Osteoblast (primary cell): ENCODE measurements at regions not wholly inside any gene's neighbourhood (a gene's known extent, or its start where the extent isn't known, plus 50 kb on each side); places are given as distances from the start of the nearest gene placed in this dataset.

ENCODE experiments used
- DNase-seq: peaks from one replicate; pipeline ENCODE4 v3.0.0; 2011; ENCODE audit warnings: low spot score, mixed read lengths; ENCODE audit not compliant: insufficient read length; ENCODE audit errors: missing footprints
- H2AFZ ChIP-seq: 2 replicates; pipeline ENCODE4 v1.6.0; 2011; ENCODE audit warnings: mild to moderate bottlenecking, low read length
- H3K27ac ChIP-seq: 2 replicates; pipeline ENCODE4 v1.5.1; 2011; ENCODE audit warnings: mild to moderate bottlenecking, low read depth, low read length, moderate library complexity
- H3K27me3 ChIP-seq: 2 replicates; pipeline ENCODE4 v1.6.0; 2012; ENCODE audit warnings: mild to moderate bottlenecking, control low read depth, inconsistent platforms, low read length, moderate library complexity; ENCODE audit not compliant: insufficient read depth
- H3K36me3 ChIP-seq: 2 replicates; pipeline ENCODE4 v1.5.1; 2011; ENCODE audit warnings: mild to moderate bottlenecking, low read length, control low read depth, moderate library complexity; ENCODE audit not compliant: insufficient read depth
- H3K4me1 ChIP-seq: 2 replicates; pipeline ENCODE4 v1.5.1; 2011; ENCODE audit warnings: mild to moderate bottlenecking, low read length, control low read depth, moderate library complexity; ENCODE audit not compliant: insufficient read depth
- H3K4me2 ChIP-seq: 2 replicates; pipeline ENCODE4 v1.6.0; 2011; ENCODE audit warnings: mild to moderate bottlenecking, low read length; ENCODE audit not compliant: insufficient read depth
- H3K4me3 ChIP-seq: fragments of 200-600 bp; sonication (generic); 3 replicates; pipeline ENCODE4 v1.5.1; 2012; ENCODE audit warnings: mild to moderate bottlenecking, low read length, inconsistent platforms; ENCODE audit not compliant: insufficient read depth
- H3K79me2 ChIP-seq: 2 replicates; pipeline ENCODE4 v1.6.0; 2012; ENCODE audit warnings: mild to moderate bottlenecking, low read length, control low read depth, inconsistent platforms; ENCODE audit not compliant: insufficient read depth
- H3K9me3 ChIP-seq: 2 replicates; pipeline ENCODE4 v1.5.1; 2011; ENCODE audit warnings: low read depth, low read length, control low read depth
- H4K20me1 ChIP-seq: 2 replicates; pipeline ENCODE4 v1.6.0; 2012; ENCODE audit warnings: mild to moderate bottlenecking, low read length, control low read depth; ENCODE audit not compliant: insufficient read depth
- TF ChIP-seq, protein P1 (sequence below): IDR thresholded peaks from 2 replicates; pipeline ENCODE4 v1.5.1; 2011; ENCODE audit warnings: mild to moderate bottlenecking, low read depth, low read length, moderate library complexity; ENCODE audit errors: extremely low read depth

DNA sequence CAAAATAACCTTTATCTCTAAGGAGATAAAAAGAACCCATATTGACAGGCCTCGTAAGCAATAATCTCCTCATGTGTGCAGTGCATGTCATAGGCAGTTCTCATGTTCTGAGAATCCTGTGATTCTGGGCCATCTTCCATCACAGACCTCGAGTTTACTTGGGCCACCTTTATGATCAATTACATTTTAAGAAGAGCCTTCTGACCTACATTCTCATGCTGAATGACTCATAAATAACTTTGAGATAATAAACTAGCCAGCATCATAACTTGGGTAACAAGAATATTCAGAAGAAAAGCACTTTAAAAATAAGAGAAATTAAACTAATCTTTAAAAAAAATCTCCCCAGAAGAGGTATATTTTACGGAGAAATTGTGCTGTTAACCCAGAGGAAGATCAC is 310.7 kb upstream of the ZNF717 start:
- Histone ChIP-seq H3K4me2 (no peak overlapping the region), H3K27ac (no peak overlapping the region), H3K9me3 (peaks cover 2% of the 10 kb centered on the region), H3K4me3 (no peak overlapping the region), H3K36me3 (no peaks in the 10 kb centered on the region), H3K79me2 (no peaks in the 10 kb centered on the region), H3K27me3 (no peaks in the 10 kb centered on the region), H2AFZ (no peak overlapping the region), H4K20me1 (no peaks in the 10 kb centered on the region), H3K4me1 (no peaks in the 10 kb centered on the region)
- TF ChIP-seq, protein P1, sequence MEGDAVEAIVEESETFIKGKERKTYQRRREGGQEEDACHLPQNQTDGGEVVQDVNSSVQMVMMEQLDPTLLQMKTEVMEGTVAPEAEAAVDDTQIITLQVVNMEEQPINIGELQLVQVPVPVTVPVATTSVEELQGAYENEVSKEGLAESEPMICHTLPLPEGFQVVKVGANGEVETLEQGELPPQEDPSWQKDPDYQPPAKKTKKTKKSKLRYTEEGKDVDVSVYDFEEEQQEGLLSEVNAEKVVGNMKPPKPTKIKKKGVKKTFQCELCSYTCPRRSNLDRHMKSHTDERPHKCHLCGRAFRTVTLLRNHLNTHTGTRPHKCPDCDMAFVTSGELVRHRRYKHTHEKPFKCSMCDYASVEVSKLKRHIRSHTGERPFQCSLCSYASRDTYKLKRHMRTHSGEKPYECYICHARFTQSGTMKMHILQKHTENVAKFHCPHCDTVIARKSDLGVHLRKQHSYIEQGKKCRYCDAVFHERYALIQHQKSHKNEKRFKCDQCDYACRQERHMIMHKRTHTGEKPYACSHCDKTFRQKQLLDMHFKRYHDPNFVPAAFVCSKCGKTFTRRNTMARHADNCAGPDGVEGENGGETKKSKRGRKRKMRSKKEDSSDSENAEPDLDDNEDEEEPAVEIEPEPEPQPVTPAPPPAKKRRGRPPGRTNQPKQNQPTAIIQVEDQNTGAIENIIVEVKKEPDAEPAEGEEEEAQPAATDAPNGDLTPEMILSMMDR = no peak
- no peak for DNase-seq

DNA sequence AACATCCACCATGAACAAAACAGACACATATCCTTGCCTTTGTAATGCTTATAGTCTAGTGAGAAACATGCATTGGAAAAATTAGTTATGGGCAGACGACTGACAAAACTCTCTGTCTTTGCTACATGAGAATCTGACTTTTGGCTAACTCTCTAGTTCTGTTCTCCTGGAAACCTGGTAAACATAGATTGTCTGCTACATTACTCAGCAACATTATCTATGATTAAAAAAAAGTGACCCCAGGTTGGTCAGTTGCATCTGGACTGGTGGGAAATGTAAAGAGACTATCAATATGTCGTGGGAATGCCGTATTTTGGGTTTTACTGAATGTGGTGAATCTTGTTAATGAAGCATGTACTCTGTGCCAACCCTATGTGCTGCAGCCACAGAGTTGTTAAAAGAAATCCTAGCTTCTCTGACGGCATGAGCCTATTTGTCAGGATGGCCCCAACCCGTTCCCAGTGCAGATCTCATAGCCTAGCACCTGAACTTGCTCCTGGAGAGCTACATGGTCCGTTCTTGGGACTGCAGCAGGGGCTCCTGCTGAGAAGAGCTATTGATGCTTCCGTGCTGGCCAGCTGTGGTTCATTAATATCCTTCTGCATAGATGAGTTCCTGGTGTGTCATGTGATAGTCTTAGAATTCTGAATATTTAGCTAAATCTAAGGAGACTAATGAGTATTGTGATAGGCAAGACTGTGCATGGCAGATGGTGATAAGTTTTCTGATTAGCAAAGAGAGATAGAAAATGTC is 311.7 kb upstream of the ZNF717 start:
- H3K79me2 ChIP-seq = no peaks in the 10 kb centered on the region
- H4K20me1 ChIP-seq = no peaks in the 10 kb centered on the region
- H3K9me3 ChIP-seq = peaks cover 2% of the 10 kb centered on the region
- no peaks in the 10 kb centered on the region for H3K36me3 ChIP-seq
- DNase-seq = no peak
- no peak overlapping the region for H3K27ac ChIP-seq
- H2AFZ ChIP-seq = no peak overlapping the region
- no peaks in the 10 kb centered on the region for H3K27me3 ChIP-seq
- H3K4me2 ChIP-seq = no peak overlapping the region
- no peak overlapping the region for H3K4me3 ChIP-seq
- no peaks in the 10 kb centered on the region for H3K4me1 ChIP-seq
- TF ChIP-seq, protein P1 = no peak

DNA sequence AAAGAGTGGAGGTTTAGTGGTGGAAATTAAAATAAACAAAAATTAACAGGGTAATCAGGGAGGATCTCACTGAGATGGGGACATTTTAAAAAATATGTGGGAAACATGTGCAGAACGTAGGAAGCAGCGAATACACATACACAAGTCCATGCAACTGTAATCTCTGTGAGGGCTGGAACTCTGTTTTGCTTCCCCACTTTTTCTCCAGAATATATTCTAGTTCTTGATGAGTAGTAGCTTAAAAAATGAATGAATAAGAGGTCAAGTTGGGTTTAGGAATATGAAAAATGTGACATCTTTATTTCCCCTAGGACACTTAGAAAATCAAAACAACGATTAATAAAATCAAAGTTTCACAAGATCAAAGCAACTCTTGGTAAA is 312.2 kb upstream of the ZNF717 start:
- DNase-seq = no peak
- peaks cover 2% of the 10 kb centered on the region for H3K9me3 ChIP-seq

DNA sequence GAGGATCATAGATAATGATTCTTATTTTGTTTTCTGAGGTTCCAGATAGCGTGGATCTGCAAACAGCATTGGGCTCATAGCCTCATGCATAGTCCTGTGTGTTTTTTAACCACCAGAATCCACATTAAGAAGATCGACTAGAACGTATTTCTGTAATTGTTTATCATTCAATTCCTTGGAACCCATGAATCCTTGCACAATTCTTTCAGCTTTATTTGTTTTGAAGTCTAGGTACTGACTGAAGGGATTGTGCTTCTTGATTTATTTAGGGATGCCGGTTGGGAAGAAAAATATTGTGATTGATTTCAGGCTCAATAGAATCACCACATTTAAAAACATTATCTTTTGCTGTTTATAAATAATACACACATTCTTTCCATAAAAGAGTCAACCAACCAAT is 314.6 kb upstream of the ZNF717 start:
- no peak overlapping the region for H2AFZ ChIP-seq
- no peaks in the 10 kb centered on the region for H4K20me1 ChIP-seq
- H3K27me3 ChIP-seq = no peaks in the 10 kb centered on the region
- no peak overlapping the region for H3K4me2 ChIP-seq
- H3K9me3 ChIP-seq = peaks cover 2% of the 10 kb centered on the region
- H3K4me3 ChIP-seq = no peak overlapping the region
- TF ChIP-seq, protein P1 = no peak
- H3K36me3 ChIP-seq = no peaks in the 10 kb centered on the region
- H3K27ac ChIP-seq = no peak overlapping the region
- DNase-seq = no peak
- no peaks in the 10 kb centered on the region for H3K4me1 ChIP-seq
- H3K79me2 ChIP-seq = no peaks in the 10 kb centered on the region

More for the DNA sequence above, 312.2 kb upstream of the ZNF717 start:
- H3K27me3 ChIP-seq = no peaks in the 10 kb centered on the region
- H4K20me1 ChIP-seq = no peaks in the 10 kb centered on the region
- H3K4me2 ChIP-seq = no peak overlapping the region
- TF ChIP-seq, protein P1 = no peak
- H3K79me2 ChIP-seq = no peaks in the 10 kb centered on the region
- no peaks in the 10 kb centered on the region for H3K4me1 ChIP-seq
- no peak overlapping the region for H3K4me3 ChIP-seq
- no peaks in the 10 kb centered on the region for H3K36me3 ChIP-seq
- no peak overlapping the region for H3K27ac ChIP-seq
- no peak overlapping the region for H2AFZ ChIP-seq
